ENCODE measurements at regions not wholly inside any gene's neighbourhood (a gene's known extent, or its start where the extent isn't known, plus 50 kb on each side); places are given as distances from the start of the nearest gene placed in this dataset.
"Not testable (repeated sequence)": the region's sequence is repeated elsewhere in the genome, so short reads cannot be mapped to it uniquely, and the experiment has no call there.

DNA sequence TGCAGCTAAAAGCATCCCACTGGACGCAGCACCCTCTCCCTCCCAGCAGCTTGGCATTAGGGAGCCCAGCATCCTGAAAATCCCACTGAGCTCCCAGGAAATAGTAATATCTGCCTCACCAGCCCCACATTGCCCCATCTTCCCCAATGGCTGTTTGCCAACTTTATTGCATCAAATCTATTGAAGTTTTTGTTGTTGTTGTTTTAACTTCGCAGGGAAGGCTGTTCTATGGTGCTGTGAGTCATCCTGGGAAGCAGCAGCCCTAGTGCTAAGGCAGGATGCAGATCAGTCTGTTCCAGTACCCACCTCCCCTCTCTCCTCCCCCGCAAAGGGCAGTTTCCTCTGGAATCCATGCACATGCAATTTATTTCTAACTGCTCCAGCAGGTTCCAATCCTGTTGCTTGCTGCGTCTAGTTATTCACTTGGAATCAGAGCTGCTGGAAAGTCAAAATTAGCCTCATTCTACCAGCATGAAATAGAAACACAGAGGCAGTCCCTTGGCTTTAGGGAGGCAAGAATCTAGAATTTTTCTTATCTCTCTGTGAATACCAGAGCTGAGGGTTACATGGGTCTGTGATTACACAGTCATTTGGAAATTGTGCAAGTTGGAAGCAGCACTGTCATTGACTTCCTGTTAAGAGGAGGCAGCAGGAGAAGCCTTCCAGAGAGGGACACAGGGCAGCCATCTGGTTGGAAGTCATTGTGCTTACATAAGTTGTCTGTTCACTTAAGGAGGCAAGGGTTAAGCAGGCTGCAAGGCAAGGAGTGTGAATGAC is 115.9 kb upstream of the CACUL1 start:
- DNase-seq (ENCODE audit: low spot score) = no peak

GRCh38 chr10:118871244-118871865 is 116.6 kb upstream of the CACUL1 start:
- no peak for DNase-seq (ENCODE audit: low spot score)

GRCh38 chr10:118873091-118873737 is 118.4 kb upstream of the CACUL1 start:
- DNase-seq (ENCODE audit: low spot score) = no peak

DNA sequence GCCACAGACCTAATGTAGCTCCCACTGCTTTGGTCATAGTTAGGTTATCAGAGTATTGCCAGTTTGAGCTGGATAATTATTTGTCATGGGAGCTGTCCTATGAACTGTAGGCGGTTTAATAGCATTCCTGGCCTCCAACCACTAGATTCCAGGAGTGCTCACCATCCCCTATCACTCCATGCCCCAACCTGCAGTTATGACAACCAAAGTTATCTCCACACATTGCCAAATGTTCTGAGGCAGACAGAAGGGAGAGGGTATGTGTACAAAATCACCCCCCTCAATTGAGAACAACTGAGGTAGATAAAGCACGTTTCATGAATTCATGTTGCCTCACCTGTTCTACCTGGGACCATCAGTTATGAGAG is 119.0 kb upstream of the CACUL1 start:
- no peak for DNase-seq (ENCODE audit: low spot score)

- no peak for DNase-seq (ENCODE audit: low spot score)
Observed at GRCh38 chr10:118874171-118874570, 119.4 kb upstream of the CACUL1 start.

GRCh38 chr10:118875087-118875486 is 120.3 kb upstream of the CACUL1 start:
- DNase-seq (ENCODE audit: low spot score) = no peak

- no peak for DNase-seq (ENCODE audit: low spot score)
Observed at GRCh38 chr10:118882741-118883140, 128.0 kb upstream of the CACUL1 start.

DNA sequence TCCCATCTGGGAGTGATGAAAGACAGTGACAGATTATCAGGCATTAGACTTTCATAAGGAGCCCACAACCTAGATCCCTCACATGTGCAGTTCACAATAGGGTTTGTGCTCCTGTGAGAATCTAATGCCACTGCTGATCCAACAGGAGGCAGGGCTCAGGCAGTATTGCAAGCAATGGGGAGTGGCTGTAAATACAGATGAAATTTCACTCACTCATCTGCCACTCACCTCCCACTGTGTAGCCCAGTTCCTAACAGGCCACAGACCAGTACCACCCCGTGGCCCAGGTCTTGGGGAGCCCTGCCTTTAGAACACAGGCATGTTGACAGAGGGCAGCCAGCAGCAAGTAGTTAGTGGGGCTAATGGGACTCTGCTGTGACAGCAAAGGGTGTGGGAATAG is 137.3 kb upstream of the NANOS1 start:
- no peak for DNase-seq (ENCODE audit: low spot score)

GRCh38 chr10:118894891-118895290 is 134.6 kb upstream of the NANOS1 start:
- DNase-seq (ENCODE audit: low spot score) = not testable (repeated sequence)

- DNase-seq (ENCODE audit: low spot score) = no peak
Observed at GRCh38 chr10:118900617-118901016, 128.9 kb upstream of the NANOS1 start.

DNA sequence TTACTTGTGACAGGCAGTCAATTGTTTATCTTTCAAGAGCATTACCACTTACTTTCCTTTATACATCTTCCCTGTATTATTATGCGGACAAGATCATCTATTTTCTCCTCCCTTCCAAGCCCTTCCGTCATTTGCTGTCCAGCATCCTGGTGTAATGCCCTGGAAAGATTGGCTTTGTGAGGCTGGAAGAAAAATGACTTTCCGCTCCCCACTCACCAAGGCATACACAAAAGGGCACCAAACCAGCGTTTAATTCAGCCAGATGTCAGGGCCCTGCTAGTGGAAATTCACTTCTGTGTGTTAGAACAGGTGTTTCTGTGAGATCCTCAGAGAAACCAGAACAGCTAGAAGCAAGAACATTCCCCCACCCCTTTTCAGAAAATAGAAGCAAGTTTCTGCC is 128.1 kb upstream of the NANOS1 start:
- DNase-seq (ENCODE audit: low spot score) = no peak

DNA sequence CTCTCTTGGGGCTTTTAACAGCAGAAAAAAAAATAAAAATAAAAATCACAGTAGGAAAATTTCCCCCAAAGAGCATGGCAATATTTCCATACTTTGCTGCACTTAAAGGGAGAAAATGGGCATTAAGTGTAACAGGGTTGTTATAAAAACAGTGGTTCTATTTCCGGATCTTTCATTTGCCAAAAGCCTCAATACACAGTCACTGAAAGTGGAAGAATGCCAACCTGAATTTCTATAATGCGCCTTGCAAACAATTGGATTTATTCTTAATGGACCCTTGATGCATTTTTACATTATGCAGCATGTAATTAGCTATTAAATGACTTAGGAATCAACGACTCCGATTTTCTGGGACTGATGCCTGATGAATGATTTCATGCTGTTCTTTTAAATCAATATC is 127.6 kb upstream of the NANOS1 start:
- DNase-seq (ENCODE audit: low spot score) = no peak

DNA sequence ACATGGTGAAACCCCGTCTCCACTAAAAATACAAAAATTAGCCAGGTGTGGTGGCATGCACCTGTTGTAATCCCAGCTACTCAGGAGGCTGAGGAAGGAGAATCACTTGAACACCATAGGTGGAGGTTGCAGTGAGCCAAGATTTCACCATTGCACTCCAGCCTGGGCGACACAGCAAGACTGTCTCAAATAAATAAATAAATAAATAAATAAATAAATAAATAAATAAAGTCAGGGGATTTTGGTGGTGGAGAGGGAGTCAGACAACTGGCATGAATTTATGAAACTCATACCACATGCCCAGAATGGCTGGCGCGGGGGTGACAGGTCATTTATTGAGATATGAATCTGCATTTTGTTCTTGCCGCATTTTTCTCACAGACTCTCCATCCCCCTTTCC is 126.9 kb upstream of the NANOS1 start:
- not testable (repeated sequence) for DNase-seq (ENCODE audit: low spot score)

GRCh38 chr10:118903251-118903650 is 126.3 kb upstream of the NANOS1 start:
- no peak for DNase-seq (ENCODE audit: low spot score)

DNA sequence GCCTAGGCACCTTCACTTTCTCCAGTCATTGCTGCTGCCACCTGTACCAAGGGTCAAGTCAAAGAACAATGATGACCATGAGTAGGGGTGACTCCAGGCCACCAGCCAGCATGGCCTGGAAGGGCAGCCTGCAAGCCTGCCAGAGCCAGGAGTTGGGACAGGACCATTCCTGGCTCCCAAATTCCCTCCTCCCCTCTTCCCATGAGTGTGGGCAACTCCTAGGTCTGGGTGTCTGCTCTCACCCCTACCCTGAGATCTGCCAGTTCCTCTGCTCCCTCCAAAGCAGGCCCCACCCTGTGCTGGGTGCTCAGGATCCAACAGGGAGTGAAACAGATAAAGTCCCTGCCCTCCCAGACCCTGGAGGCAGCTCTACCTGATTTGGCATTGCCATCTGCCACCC is 125.8 kb upstream of the NANOS1 start:
- DNase-seq (ENCODE audit: low spot score) = no peak

DNA sequence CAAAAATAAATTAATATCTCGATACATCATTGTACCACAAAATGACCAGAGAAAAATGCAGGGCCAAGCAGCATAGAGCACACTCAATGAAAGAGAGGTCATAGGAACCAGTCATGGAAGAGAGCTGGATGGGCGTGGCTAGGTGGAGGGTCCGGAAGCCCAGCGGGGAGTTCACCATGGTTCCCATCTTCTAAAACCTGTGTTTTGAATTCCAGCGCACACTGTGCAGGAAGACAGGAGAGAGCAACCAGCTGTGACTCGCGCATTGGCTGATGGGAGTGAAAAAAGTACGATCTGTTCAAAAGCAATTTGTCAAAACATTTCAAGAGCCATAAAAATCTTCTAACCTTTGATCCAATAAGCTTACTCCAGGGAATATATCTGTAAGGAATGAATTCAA is 125.2 kb upstream of the NANOS1 start:
- DNase-seq (ENCODE audit: low spot score) = no peak

DNA sequence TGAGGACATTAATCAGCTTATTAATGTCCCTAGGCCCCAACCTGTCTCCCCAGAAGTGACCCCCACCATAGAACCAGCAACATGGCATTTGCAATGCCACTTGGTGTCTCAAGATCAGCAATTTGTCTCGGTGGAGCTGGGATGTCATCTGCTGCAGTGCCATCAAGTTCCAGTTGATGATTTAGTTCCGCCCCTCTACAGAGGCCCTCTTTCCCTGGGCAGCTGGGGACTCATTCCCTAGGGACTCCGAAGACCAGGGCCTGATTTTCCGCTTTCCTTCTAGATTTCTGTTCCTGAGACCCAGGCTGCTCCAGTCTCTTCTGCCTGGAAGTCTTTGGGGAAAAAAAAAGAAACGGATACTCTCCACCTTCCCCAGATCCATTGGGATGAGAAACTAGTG is 122.5 kb upstream of the NANOS1 start:
- no peak for DNase-seq (ENCODE audit: low spot score)

DNA sequence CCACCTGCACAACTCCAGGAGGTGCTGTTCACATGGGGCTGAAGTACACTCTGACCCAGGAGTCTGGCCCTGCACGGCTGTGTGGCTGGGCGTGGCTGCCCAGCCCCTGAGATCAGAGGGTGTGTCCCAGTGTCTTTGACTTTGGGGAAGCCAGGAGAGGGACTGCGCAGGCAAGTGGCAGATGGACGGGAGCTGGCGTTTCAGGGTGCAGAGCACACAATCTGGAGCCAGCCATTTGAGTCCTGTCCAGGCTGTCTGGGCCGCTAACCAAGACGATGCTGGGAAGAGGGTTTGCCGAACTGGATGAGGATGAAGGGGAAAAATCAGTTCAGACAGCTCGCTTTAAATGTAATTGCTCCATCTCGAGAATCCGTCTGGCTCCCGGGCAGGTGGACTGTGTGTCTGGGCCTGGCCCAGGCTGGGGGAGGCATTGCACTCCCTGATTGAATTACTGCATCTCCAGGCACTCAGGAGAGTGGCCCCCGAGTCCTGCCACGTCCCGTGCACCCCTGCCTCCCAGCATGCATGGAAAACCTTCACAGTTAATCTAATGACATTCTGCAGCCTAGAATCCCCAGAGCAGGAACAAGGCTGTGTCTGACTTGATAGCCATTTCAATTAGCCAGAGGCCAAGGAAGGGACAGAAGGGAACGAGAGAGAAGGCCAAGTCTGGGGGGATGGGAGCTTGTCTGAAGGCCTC is 120.8 kb upstream of the NANOS1 start:
- no peak for DNase-seq (ENCODE audit: low spot score)

- no peak for DNase-seq (ENCODE audit: low spot score)
Observed at GRCh38 chr10:118910702-118911101, 118.8 kb upstream of the NANOS1 start.

DNA sequence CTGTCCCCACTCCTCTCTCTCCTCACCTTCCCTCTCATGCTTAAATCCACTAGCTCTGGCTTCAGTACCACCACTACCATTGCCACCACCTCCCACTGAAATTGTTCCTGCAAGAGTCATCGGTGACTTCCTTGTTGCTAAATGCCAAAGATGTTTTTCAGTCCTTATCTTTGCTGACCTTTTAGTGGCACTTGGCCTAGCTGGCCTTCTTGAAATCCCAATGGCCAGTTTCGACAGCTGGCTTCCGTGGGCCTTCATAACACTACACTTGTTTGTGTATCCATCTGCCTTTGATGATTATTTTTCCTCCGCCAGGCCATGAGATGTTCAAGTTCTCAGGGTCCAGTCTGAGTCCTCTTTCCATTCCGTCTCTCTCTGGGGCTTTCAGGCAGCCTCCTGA is 118.2 kb upstream of the NANOS1 start:
- no peak for DNase-seq (ENCODE audit: low spot score)

- no peak for DNase-seq (ENCODE audit: low spot score)
Observed at GRCh38 chr10:118912961-118913600, 116.4 kb upstream of the NANOS1 start.

DNA sequence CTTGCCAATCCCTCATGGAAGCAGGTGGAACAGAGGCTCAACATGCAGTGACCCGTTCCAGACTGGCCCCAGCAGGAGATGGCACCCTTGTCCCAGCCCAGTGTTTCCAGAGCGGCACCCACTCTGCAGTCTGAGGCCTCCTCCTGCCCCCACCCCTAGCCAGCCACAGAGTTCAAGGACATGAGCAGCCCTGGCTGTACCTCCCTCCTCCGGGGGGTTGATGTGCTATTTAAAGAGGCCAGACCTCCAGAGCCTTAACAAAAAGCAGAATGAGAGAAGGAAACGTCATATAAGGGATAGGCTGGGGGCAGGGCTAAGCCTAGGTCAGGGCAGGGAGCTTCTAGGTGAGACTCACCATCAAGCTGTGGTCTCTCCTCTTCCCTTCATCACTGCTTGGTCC is 115.7 kb upstream of the NANOS1 start:
- no peak for DNase-seq (ENCODE audit: low spot score)
